ENCODE measurements at regions not wholly inside any gene's neighbourhood (a gene's known extent, or its start where the extent isn't known, plus 50 kb on each side); places are given as distances from the start of the nearest gene placed in this dataset.

GRCh38 chr2:16318474-16319195 lies 347.0 kb downstream of the CYRIA start:
- no peak overlapping the region for H2AFZ ChIP-seq (ENCODE audit: low read depth, low read length, severe bottlenecking)

GRCh38 chr2:16318051-16318450 lies 347.6 kb downstream of the CYRIA start:
- no peak overlapping the region for H3K9ac ChIP-seq (ENCODE audit: low read length)
- no peaks in the 10 kb centered on the region for H3K79me2 ChIP-seq (ENCODE audit: insufficient read depth, low read length)
- no peaks in the 10 kb centered on the region for H3K9me3 ChIP-seq (ENCODE audit: insufficient read depth, low read length)
- no peaks in the 10 kb centered on the region for H3K27me3 ChIP-seq (ENCODE audit: low read length)
- H3K4me2 ChIP-seq (ENCODE audit: low read depth, low read length, poor library complexity, severe bottlenecking): no peak overlapping the region
- no peak overlapping the region for H3K27ac ChIP-seq (ENCODE audit: low read depth, low read length)
- no peaks in the 10 kb centered on the region for H3F3A ChIP-seq (ENCODE audit: insufficient read depth)
- H3K9me2 ChIP-seq (replicated peaks; ENCODE audit: insufficient read depth, low read length): no peaks in the 10 kb centered on the region
- no peak overlapping the region for H2AFZ ChIP-seq (ENCODE audit: low read depth, low read length, severe bottlenecking)
- no peaks in the 10 kb centered on the region for H3K36me3 ChIP-seq (ENCODE audit: low read length)
- no peak for TF ChIP-seq CTCF (IDR thresholded peaks at IDR 0.05; ENCODE audit: insufficient read depth, low read length, poor library complexity, severe bottlenecking)
- no peak for TF ChIP-seq EZH2phosphoT487 (conservative IDR thresholded peaks at IDR 0.05; ENCODE audit: low read length)
- H3K4me3 ChIP-seq (ENCODE audit: insufficient read depth, low read length, poor library complexity, severe bottlenecking): no peak overlapping the region
- no peaks in the 10 kb centered on the region for H4K20me1 ChIP-seq (ENCODE audit: low read depth, low read length)

More at GRCh38 chr2:16318474-16319195, 347.0 kb downstream of the CYRIA start:
- no peaks in the 10 kb centered on the region for H4K20me1 ChIP-seq (ENCODE audit: low read depth, low read length)
- no peak overlapping the region for H3K27ac ChIP-seq (ENCODE audit: low read depth, low read length)
- H3K27me3 ChIP-seq (ENCODE audit: low read length): no peaks in the 10 kb centered on the region
- H3K79me2 ChIP-seq (ENCODE audit: insufficient read depth, low read length): no peaks in the 10 kb centered on the region
- H3K36me3 ChIP-seq (ENCODE audit: low read length): no peaks in the 10 kb centered on the region
- no peaks in the 10 kb centered on the region for H3F3A ChIP-seq (ENCODE audit: insufficient read depth)
- no peaks in the 10 kb centered on the region for H3K9me2 ChIP-seq (replicated peaks; ENCODE audit: insufficient read depth, low read length)
- H3K4me2 ChIP-seq (ENCODE audit: low read depth, low read length, poor library complexity, severe bottlenecking): no peak overlapping the region
- TF ChIP-seq CTCF (IDR thresholded peaks at IDR 0.05; ENCODE audit: insufficient read depth, low read length, poor library complexity, severe bottlenecking): no peak
- no peak for TF ChIP-seq EZH2phosphoT487 (conservative IDR thresholded peaks at IDR 0.05; ENCODE audit: low read length)
- no peaks in the 10 kb centered on the region for H3K9me3 ChIP-seq (ENCODE audit: insufficient read depth, low read length)
- no peak overlapping the region for H3K9ac ChIP-seq (ENCODE audit: low read length)
- no peak overlapping the region for H3K4me3 ChIP-seq (ENCODE audit: insufficient read depth, low read length, poor library complexity, severe bottlenecking)

GRCh38 chr2:16317211-16317830 lies 348.3 kb downstream of the CYRIA start:
- no peaks in the 10 kb centered on the region for H3K36me3 ChIP-seq (ENCODE audit: low read length)
- H3K4me3 ChIP-seq (ENCODE audit: insufficient read depth, low read length, poor library complexity, severe bottlenecking): no peak overlapping the region
- no peaks in the 10 kb centered on the region for H3K27me3 ChIP-seq (ENCODE audit: low read length)
- no peaks in the 10 kb centered on the region for H3K9me3 ChIP-seq (ENCODE audit: insufficient read depth, low read length)
- H3K9ac ChIP-seq (ENCODE audit: low read length): no peak overlapping the region
- no peaks in the 10 kb centered on the region for H3F3A ChIP-seq (ENCODE audit: insufficient read depth)
- H4K20me1 ChIP-seq (ENCODE audit: low read depth, low read length): no peaks in the 10 kb centered on the region
- no peak for TF ChIP-seq CTCF (IDR thresholded peaks at IDR 0.05; ENCODE audit: insufficient read depth, low read length, poor library complexity, severe bottlenecking)
- no peak overlapping the region for H2AFZ ChIP-seq (ENCODE audit: low read depth, low read length, severe bottlenecking)
- H3K4me2 ChIP-seq (ENCODE audit: low read depth, low read length, poor library complexity, severe bottlenecking): no peak overlapping the region
- H3K27ac ChIP-seq (ENCODE audit: low read depth, low read length): no peak overlapping the region
- H3K79me2 ChIP-seq (ENCODE audit: insufficient read depth, low read length): no peaks in the 10 kb centered on the region
- no peaks in the 10 kb centered on the region for H3K9me2 ChIP-seq (replicated peaks; ENCODE audit: insufficient read depth, low read length)
